Esophagus mucosa (tissue), 1 donor: ENCODE measurements at regions not wholly inside any gene's neighbourhood (a gene's known extent, or its start where the extent isn't known, plus 50 kb on each side); places are given as distances from the start of the nearest gene placed in this dataset.

ENCODE experiments used
- ATAC-seq: fragments of 200-7000 bp; cut with Tn5 transposase; one replicate; pipeline ENCODE4 v1.9.1; 2020
- donor health status: DM: yes; HTN: yes; CAD: no.

GRCh38 chr5:61263561-61264272 lies 68.3 kb upstream of the ZSWIM6 start:
- no peak for ATAC-seq

GRCh38 chr5:61264273-61264661 lies 67.8 kb upstream of the ZSWIM6 start:
- ATAC-seq = no peak

DNA sequence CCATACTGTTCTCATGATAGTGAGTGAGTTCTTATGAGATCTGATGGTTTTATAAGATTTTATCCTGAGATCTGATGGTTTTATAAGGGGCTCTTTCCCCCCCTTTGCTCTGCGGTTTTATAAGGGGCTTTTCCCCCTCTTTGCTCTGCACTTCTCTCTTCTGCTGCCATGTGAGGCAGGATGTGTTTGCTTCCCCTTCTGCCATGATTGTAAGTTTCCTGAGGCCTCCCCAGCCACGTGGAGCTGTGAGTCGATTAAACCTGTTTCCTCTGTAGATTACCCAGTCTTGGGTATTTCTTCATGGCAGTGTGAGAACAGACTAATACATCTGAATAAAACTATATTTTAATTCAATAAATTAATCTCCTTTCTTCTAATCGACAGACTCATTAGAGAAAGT lies 64.9 kb upstream of the ZSWIM6 start:
- ATAC-seq = no peak

- no peak for ATAC-seq
Observed at GRCh38 chr5:61268871-61269270, 63.2 kb upstream of the ZSWIM6 start.

GRCh38 chr5:61270510-61271165 lies 61.4 kb upstream of the ZSWIM6 start:
- peak; percentile 11 for ATAC-seq

GRCh38 chr5:61272688-61273087 lies 59.4 kb upstream of the ZSWIM6 start:
- no peak for ATAC-seq

- ATAC-seq = no peak
Observed at GRCh38 chr5:61273279-61273975, 58.6 kb upstream of the ZSWIM6 start.

DNA sequence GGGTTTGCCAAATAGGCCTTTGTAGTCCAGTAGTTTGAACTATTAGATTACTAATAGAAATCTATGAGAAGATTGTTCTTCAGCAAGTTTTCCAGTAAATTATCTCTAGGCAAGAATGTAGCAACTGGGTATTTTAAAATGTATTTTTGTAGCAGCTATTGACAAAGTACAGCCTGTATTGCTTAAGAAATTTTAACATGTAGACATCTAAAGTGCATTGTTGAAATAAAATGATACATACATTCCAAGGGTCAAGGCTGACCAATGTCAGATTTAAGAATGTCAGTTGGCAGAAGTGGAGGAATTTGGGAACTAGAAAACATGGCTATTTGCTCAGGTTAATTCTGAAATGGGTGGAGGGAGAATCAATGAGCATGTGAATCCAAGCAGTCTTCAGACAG lies 57.5 kb upstream of the ZSWIM6 start:
- no peak for ATAC-seq

DNA sequence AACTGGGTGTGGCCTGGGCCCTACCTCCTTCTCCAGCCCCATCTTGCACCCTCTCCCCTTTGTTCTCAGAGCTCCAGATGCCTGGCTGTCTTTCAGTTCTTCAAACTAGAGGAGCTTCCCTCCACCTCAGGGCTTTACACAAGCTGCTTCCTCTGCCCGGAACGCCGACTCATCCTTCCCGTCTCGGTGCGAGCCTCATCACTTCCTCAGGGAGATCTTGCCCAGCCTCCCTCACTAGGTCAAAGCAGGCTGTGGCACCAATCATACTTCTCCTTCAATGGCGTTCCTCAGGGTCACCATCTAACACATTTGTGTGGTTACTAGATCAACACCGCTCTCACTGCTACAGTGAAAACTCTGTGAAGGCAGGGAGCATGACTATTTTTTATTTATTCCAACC lies 56.2 kb upstream of the ZSWIM6 start:
- peak; percentile 38 for ATAC-seq

DNA sequence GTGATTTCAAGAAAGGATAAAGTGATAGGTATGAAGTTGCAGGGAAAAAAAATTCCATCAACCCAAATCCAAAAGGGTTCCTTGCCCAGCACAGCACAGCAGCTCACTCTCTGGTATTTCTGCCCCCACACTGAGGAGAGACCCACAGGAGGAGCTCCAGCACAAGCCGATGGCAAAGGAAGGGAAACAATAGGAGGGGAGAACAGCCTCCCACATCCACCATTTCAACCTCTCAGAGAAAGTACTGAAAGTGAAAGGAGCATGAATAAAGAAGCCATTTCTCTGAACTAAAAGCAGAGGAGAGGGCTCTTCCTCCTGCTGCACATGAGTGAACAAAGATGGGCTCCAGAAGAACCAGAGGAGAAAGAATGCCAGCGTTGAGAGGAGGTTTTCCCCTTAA lies 54.9 kb upstream of the ZSWIM6 start:
- ATAC-seq = no peak

GRCh38 chr5:61277781-61278180 lies 54.3 kb upstream of the ZSWIM6 start:
- ATAC-seq = peak; percentile 98

DNA sequence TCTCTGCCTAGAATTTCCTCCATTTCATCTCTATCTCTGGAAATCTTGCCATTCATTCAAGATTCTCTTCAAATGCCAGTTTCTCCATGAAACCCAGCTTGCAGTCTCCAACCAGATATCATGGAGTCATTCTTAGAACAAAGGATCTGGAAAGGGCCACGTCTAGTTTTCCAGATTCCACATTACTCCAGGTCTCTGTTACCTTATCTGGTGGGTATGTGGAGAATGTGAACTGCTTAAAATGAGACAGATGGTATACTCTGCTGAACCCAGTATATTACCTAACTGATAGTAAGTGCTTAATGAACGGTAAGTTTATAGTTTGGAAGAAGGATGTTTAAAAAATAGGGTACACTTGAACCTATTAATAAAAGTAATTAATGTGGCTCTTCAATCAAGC lies 52.3 kb upstream of the ZSWIM6 start:
- ATAC-seq = no peak

DNA sequence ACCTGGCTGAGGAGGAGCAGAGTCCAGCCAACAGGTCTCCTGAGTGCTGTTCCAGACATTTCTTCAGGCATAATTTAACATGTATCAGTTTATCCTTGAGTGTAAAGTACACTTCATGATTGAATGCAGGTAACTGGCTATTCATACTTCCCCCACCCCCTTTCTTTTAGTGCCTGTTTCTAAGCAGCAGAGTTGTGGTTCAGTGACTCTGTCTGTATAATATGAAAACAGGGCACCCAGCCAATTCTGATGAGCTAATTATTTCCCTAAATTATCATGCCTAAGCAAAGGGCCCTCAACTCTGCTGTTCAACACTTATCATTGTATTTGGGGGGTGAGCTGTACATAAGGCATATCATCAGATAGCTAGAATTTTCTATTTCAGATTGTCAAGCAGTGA lies 51.9 kb upstream of the ZSWIM6 start:
- ATAC-seq = peak; percentile 49

- ATAC-seq = no peak
Observed at GRCh38 chr5:61280761-61281427, 51.2 kb upstream of the ZSWIM6 start.

- no peak for ATAC-seq
Observed at GRCh38 chr5:61281686-61282085, 50.4 kb upstream of the ZSWIM6 start.
